ENCODE measurements at regions not wholly inside any gene's neighbourhood (a gene's known extent, or its start where the extent isn't known, plus 50 kb on each side); places are given as distances from the start of the nearest gene placed in this dataset.
"Not testable (repeated sequence)": the region's sequence is repeated elsewhere in the genome, so short reads cannot be mapped to it uniquely, and the experiment has no call there.

GRCh38 chr4:107366016-107366735 is 330.1 kb upstream of the DKK2 start:
- DNase-seq (ENCODE audit: low read depth), result peak; percentile 89
- in situ Hi-C loops (cut with HindIII; ENCODE audit: low sequenced_read_pairs), result no loop called here
- TF ChIP-seq, protein P1, sequence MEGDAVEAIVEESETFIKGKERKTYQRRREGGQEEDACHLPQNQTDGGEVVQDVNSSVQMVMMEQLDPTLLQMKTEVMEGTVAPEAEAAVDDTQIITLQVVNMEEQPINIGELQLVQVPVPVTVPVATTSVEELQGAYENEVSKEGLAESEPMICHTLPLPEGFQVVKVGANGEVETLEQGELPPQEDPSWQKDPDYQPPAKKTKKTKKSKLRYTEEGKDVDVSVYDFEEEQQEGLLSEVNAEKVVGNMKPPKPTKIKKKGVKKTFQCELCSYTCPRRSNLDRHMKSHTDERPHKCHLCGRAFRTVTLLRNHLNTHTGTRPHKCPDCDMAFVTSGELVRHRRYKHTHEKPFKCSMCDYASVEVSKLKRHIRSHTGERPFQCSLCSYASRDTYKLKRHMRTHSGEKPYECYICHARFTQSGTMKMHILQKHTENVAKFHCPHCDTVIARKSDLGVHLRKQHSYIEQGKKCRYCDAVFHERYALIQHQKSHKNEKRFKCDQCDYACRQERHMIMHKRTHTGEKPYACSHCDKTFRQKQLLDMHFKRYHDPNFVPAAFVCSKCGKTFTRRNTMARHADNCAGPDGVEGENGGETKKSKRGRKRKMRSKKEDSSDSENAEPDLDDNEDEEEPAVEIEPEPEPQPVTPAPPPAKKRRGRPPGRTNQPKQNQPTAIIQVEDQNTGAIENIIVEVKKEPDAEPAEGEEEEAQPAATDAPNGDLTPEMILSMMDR (IDR thresholded peaks at IDR 0.05; ENCODE audit: low read depth, low read length, missing control alignments), result no peak
- H3K4me3 ChIP-seq (ENCODE audit: low read depth, low read length), result no peak overlapping the region

- DNase-seq (ENCODE audit: low read depth), result no peak
- in situ Hi-C loops (cut with HindIII; ENCODE audit: low sequenced_read_pairs), result no loop called here
- TF ChIP-seq, protein P1 (IDR thresholded peaks at IDR 0.05; ENCODE audit: low read depth, low read length, missing control alignments), result no peak
Measured at GRCh38 chr4:107363125-107363524, 327.0 kb upstream of the DKK2 start.

GRCh38 chr4:107359208-107359607 is 323.1 kb upstream of the DKK2 start:
- TF ChIP-seq, protein P1 (IDR thresholded peaks at IDR 0.05; ENCODE audit: low read depth, low read length, missing control alignments), result no peak
- H3K4me3 ChIP-seq (ENCODE audit: low read depth, low read length), result no peak overlapping the region
- DNase-seq (ENCODE audit: low read depth), result no peak
- in situ Hi-C loops (cut with HindIII; ENCODE audit: low sequenced_read_pairs), result no loop called here

More at GRCh38 chr4:107363125-107363524, 327.0 kb upstream of the DKK2 start:
- no peak overlapping the region for H3K4me3 ChIP-seq (ENCODE audit: low read depth, low read length)

GRCh38 chr4:107354304-107354703 is 318.2 kb upstream of the DKK2 start:
- TF ChIP-seq, protein P1 (IDR thresholded peaks at IDR 0.05; ENCODE audit: low read depth, low read length, missing control alignments), result peak; percentile 22
- H3K4me3 ChIP-seq (ENCODE audit: low read depth, low read length); in situ Hi-C loops (cut with HindIII; ENCODE audit: low sequenced_read_pairs); DNase-seq (ENCODE audit: low read depth): not testable (repeated sequence)

- in situ Hi-C loops (cut with HindIII; ENCODE audit: low sequenced_read_pairs), result no loop called here
- TF ChIP-seq, protein P1 (IDR thresholded peaks at IDR 0.05; ENCODE audit: low read depth, low read length, missing control alignments), result no peak
- no peak for DNase-seq (ENCODE audit: low read depth)
- no peak overlapping the region for H3K4me3 ChIP-seq (ENCODE audit: low read depth, low read length)
Measured at GRCh38 chr4:107351196-107351595, 315.1 kb upstream of the DKK2 start.

DNA sequence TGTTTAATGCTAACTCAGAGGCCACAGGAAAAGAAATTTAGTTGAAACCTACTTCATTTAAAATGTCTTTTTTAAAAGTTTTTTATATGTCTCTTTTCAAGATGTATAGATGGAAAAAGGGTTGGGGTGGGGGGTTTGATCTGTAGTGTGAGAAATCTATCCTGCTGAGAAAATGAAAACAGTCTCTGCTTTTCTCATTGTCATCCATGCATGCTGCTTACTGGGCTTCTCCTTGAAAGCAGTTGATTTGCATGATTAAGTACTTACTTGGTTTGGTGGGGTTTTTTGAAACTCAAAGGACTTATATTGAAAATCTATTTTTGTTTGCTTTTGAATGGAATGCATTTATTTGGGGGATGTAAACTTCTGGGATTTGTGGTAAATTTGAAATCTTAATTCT is 313.6 kb upstream of the DKK2 start:
- H3K4me3 ChIP-seq (ENCODE audit: low read depth, low read length), result no peak overlapping the region
- in situ Hi-C loops (cut with HindIII; ENCODE audit: low sequenced_read_pairs), result no loop called here
- no peak for DNase-seq (ENCODE audit: low read depth)
- TF ChIP-seq, protein P1 (IDR thresholded peaks at IDR 0.05; ENCODE audit: low read depth, low read length, missing control alignments), result no peak
